IMR-90 (cell line): ENCODE measurements at regions not wholly inside any gene's neighbourhood (a gene's known extent, or its start where the extent isn't known, plus 50 kb on each side); places are given as distances from the start of the nearest gene placed in this dataset.

ENCODE experiments used
- ATAC-seq: fragments of 200-7000 bp; cut with Tn5 transposase; 2 replicates; pipeline ENCODE4 v1.9.1; 2020; ENCODE audit warnings: low read depth, mild to moderate bottlenecking, moderate library complexity
- BruUV-seq: library from RNA; stranded (reverse); fragments of 400-500 nt; replicated peaks from 2 replicates; lab custom pipeline; 2021; lab: Mats Ljungman, UMichigan
- CTCF ChIA-PET: fragments of 300-600 bp; formaldehyde crosslinking; extraction: SDS; loops from one replicate; lab custom pipeline; 2021; ENCODE audit warnings: antibody characterized with exemption; lab: Yijun Ruan, JAX
- POLR2A ChIA-PET: fragments of 300-600 bp; sonication (Branson Sonifier 250); formaldehyde crosslinking; loops from one replicate; lab custom pipeline; 2022; ENCODE audit warnings: antibody characterized with exemption; ENCODE audit not compliant: unreplicated experiment; lab: Charles Lee
- DNase-seq: peaks from one replicate; pipeline ENCODE4 v3.0.0; 2013
- H2AFZ ChIP-seq: replicated peaks from 2 replicates; pipeline ENCODE3; 2013; ENCODE audit warnings: low read length, mild to moderate bottlenecking; ENCODE audit not compliant: poor library complexity
- H2AK5ac ChIP-seq: 2 replicates; pipeline ENCODE4 v1.6.1; 2013; ENCODE audit warnings: low read depth, low read length, inconsistent platforms
- H2AK9ac ChIP-seq: replicated peaks from 2 replicates; pipeline ENCODE3; 2013; ENCODE audit warnings: mild to moderate bottlenecking, low read depth, low read length, moderate library complexity; ENCODE audit not compliant: poor library complexity
- H2BK120ac ChIP-seq: 2 replicates; pipeline ENCODE4 v1.6.1; 2013; ENCODE audit warnings: low read depth, low read length, inconsistent platforms
- H2BK15ac ChIP-seq: 3 replicates; pipeline ENCODE4 v1.6.1; 2013; ENCODE audit warnings: low read depth, low read length, inconsistent platforms
- H2BK20ac ChIP-seq: 2 replicates; pipeline ENCODE4 v1.6.1; 2013; ENCODE audit warnings: low read depth, mild to moderate bottlenecking, inconsistent platforms, low read length, moderate library complexity
- H2BK5ac ChIP-seq: 2 replicates; pipeline ENCODE4 v1.6.1; 2013; ENCODE audit warnings: mild to moderate bottlenecking, low read depth, low read length, inconsistent platforms; ENCODE audit not compliant: poor library complexity, severe bottlenecking
- H3K14ac ChIP-seq: replicated peaks from 2 replicates; pipeline ENCODE4 v1.6.1; 2013; ENCODE audit warnings: low read depth, low read length, inconsistent platforms
- H3K18ac ChIP-seq: 2 replicates; pipeline ENCODE4 v1.6.1; 2013; ENCODE audit warnings: low read depth, low read length, control low read depth
- H3K23ac ChIP-seq: 2 replicates; pipeline ENCODE4 v1.6.1; 2013; ENCODE audit warnings: low read depth, low read length, inconsistent platforms
- H3K27ac ChIP-seq: 2 replicates; pipeline ENCODE4 v1.5.1; 2013; ENCODE audit warnings: mild to moderate bottlenecking, control low read depth, low read length; ENCODE audit not compliant: insufficient read depth
- H3K27me3 ChIP-seq: 2 replicates; pipeline ENCODE4 v1.6.1; 2013; ENCODE audit warnings: low read length; ENCODE audit not compliant: control insufficient read depth, insufficient read depth
- H3K36me3 ChIP-seq: 2 replicates; pipeline ENCODE4 v1.6.1; 2013; ENCODE audit warnings: low read length, mixed read lengths; ENCODE audit not compliant: control insufficient read depth, insufficient read depth
- H3K4ac ChIP-seq: 2 replicates; pipeline ENCODE4 v1.6.1; 2013; ENCODE audit warnings: low read depth, low read length, inconsistent platforms
- H3K4me1 ChIP-seq: 2 replicates; pipeline ENCODE4 v1.6.1; 2013; ENCODE audit warnings: low read length, mixed read lengths; ENCODE audit not compliant: control insufficient read depth, insufficient read depth
- H3K4me2 ChIP-seq: 2 replicates; pipeline ENCODE4 v1.6.1; 2013; ENCODE audit warnings: low read depth, mild to moderate bottlenecking, control low read depth, low read length, moderate library complexity
- H3K4me3 ChIP-seq: 2 replicates; pipeline ENCODE4 v1.5.1; 2013; ENCODE audit warnings: low read depth, mild to moderate bottlenecking, control low read depth, low read length, moderate library complexity; ENCODE audit not compliant: insufficient read depth
- H3K56ac ChIP-seq: 2 replicates; pipeline ENCODE4 v1.6.1; 2013; ENCODE audit warnings: low read length, inconsistent platforms; ENCODE audit not compliant: insufficient read depth; ENCODE audit errors: extremely low read depth
- H3K79me1 ChIP-seq, 2 experiments: 2 replicates each; pipeline ENCODE4 v1.6.1; 2013; ENCODE audit warnings: low read length in 2 of 2, inconsistent platforms in 1 of 2, low read depth in 1 of 2
- H3K9ac ChIP-seq: 2 replicates; pipeline ENCODE4 v1.6.1; 2013; ENCODE audit warnings: low read depth, low read length, control low read depth
- H3K9me1 ChIP-seq: 2 replicates; pipeline ENCODE4 v1.6.1; 2013; ENCODE audit warnings: low read length, inconsistent platforms; ENCODE audit not compliant: insufficient read depth
- H3K9me3 ChIP-seq: 2 replicates; pipeline ENCODE4 v1.6.1; 2013; ENCODE audit warnings: low read length; ENCODE audit not compliant: control insufficient read depth, insufficient read depth
- H4K20me1 ChIP-seq: 2 replicates; pipeline ENCODE4 v1.6.1; 2013; ENCODE audit warnings: low read length, inconsistent platforms; ENCODE audit not compliant: insufficient read depth
- H4K5ac ChIP-seq: 2 replicates; pipeline ENCODE4 v1.6.1; 2013; ENCODE audit warnings: mild to moderate bottlenecking, low read depth, low read length, control low read depth
- H4K8ac ChIP-seq, 2 experiments: 2 replicates each; pipeline ENCODE4 v1.6.1; 2013; ENCODE audit warnings: low read depth in 2 of 2, low read length in 2 of 2, control low read depth in 1 of 2, inconsistent platforms in 1 of 2
- H4K91ac ChIP-seq: 2 replicates; pipeline ENCODE4 v1.6.1; 2013; ENCODE audit warnings: low read depth, low read length, inconsistent platforms; ENCODE audit not compliant: insufficient read depth
- BHLHE40 ChIP-seq: fragments of 150-350 bp; IDR thresholded peaks from 2 replicates; pipeline ENCODE4 v1.6.1; 2016; ENCODE audit warnings: mild to moderate bottlenecking, low read depth, low read length
- CEBPB ChIP-seq: IDR thresholded peaks from 2 replicates; pipeline ENCODE4 v1.6.1; 2012; ENCODE audit warnings: low read depth, low read length, improper control_type of control experiment
- CHD1 ChIP-seq: IDR thresholded peaks from 2 replicates; pipeline ENCODE4 v1.6.1; 2012; ENCODE audit warnings: low read depth, low read length, improper control_type of control experiment
- FOS ChIP-seq: fragments of 150-350 bp; IDR thresholded peaks from 2 replicates; pipeline ENCODE4 v1.6.1; 2016; ENCODE audit warnings: low read depth, low read length
- MAFK ChIP-seq: IDR thresholded peaks from 2 replicates; pipeline ENCODE4 v1.6.1; 2012; ENCODE audit warnings: low read depth, low read length, improper control_type of control experiment
- MAZ ChIP-seq: IDR thresholded peaks from 2 replicates; pipeline ENCODE4 v1.6.1; 2012; ENCODE audit warnings: low read depth, mild to moderate bottlenecking, low read length, improper control_type of control experiment, moderate library complexity, borderline replicate concordance
- MXI1 ChIP-seq: IDR thresholded peaks from 2 replicates; pipeline ENCODE4 v1.6.1; 2012; ENCODE audit warnings: low read depth, mild to moderate bottlenecking, low read length, moderate library complexity, borderline replicate concordance
- NFE2L2 ChIP-seq: fragments of 150-350 bp; IDR thresholded peaks from 2 replicates; pipeline ENCODE4 v1.6.1; 2016; ENCODE audit warnings: low read depth, mild to moderate bottlenecking, low read length
- POLR2A ChIP-seq: IDR thresholded peaks from 2 replicates; pipeline ENCODE4 v1.6.1; 2012; ENCODE audit warnings: mild to moderate bottlenecking, low read depth, low read length
- RAD21 ChIP-seq: IDR thresholded peaks from 2 replicates; pipeline ENCODE4 v1.6.1; 2012; ENCODE audit warnings: low read length, improper control_type of control experiment
- RCOR1 ChIP-seq: IDR thresholded peaks from 2 replicates; pipeline ENCODE4 v1.6.1; 2012; ENCODE audit warnings: mild to moderate bottlenecking, low read length, improper control_type of control experiment; ENCODE audit not compliant: insufficient replicate concordance
- RFX5 ChIP-seq: IDR thresholded peaks from 2 replicates; pipeline ENCODE4 v1.8.0; 2012; ENCODE audit warnings: low read depth, mild to moderate bottlenecking, low read length, moderate library complexity
- SMC3 ChIP-seq: fragments of 150-350 bp; IDR thresholded peaks from 2 replicates; pipeline ENCODE4 v1.6.1; 2016; ENCODE audit warnings: low read depth, mild to moderate bottlenecking, antibody characterized with exemption, low read length, moderate library complexity
- WGBS, 2 experiments: methylation state at CpG; one replicate each; pipeline versions ENCODE4 v1.1.5 to v1.1.7; 2013; ENCODE audit warnings: missing lambda C conversion rate in 2 of 2; ENCODE audit not compliant: insufficient read length in 1 of 2; ENCODE audit errors: extremely low coverage in 2 of 2; 5-methylcytosine and 5-hydroxymethylcytosine counted together
- dilution Hi-C: fragments of 300-500 bp; cut with HindIII; formaldehyde crosslinking; loops from one replicate; pipeline ENCODE4 v1.14.3; 2018; ENCODE audit warnings: low sequenced_read_pairs; ENCODE audit not compliant: unreplicated experiment
- in situ Hi-C: fragments of 300-500 bp; cut with MboI; formaldehyde crosslinking; loops from 3 replicates; pipeline ENCODE4 v1.14.3; 2019; ENCODE audit warnings: low sequenced_read_pairs, inconsistent platforms, mixed read lengths
- intact Hi-C: fragments of 100-400 bp; cut with micrococcal nuclease; formaldehyde crosslinking; loops from 2 replicates; pipeline ENCODE4 v1.10.0; 2022
- TF ChIP-seq, protein P1 (sequence below): conservative IDR thresholded peaks from 2 replicates; pipeline ENCODE4 v1.5.1; 2012; ENCODE audit warnings: mild to moderate bottlenecking, low read depth, low read length, improper control_type of control experiment
- TF ChIP-seq, protein P2 (sequence below): fragments of 150-350 bp; IDR thresholded peaks from 2 replicates; pipeline ENCODE4 v1.6.1; 2017; ENCODE audit warnings: mild to moderate bottlenecking, antibody characterized with exemption, low read length, low read depth
- TF ChIP-seq, protein P3 (sequence below): fragments of 150-350 bp; IDR thresholded peaks from 2 replicates; pipeline ENCODE4 v1.6.1; 2016; ENCODE audit warnings: low read depth, mild to moderate bottlenecking, low read length, moderate library complexity, borderline replicate concordance

DNA sequence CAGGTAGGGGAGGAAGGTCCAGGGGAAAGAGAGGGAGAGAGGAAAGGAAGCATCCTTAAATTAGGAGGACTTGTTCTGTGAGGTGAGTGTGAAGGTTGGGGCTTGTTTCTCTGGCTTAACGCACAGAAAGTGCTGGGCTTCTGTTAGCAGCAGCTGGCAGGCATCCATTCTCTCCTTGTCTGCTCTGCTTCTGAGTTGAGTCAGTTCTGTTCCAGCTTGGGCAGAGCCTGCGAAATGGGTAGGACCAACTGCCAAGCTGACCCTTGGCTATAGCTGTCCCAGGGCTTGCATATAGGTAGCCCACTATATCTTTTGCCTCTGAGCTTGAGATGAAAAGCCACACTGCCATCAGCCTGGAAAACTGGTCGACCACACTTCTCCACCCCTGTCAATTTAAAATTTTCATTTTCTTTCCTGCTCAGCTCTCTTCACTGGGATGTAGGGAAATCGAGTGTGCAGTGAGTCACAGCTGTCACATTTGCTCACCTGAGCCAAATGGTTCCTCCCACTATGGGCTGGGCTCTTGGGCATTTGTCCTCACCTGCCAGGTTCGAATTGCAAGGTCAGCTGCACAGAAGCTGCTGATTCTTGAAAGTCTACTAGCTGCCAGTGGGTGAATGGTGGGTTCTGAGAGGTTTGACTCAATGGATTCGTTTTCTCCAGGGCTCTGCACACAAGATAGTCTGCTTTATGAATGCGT lies 256.4 kb upstream of the PWP1 start:
- Histone ChIP-seq H4K20me1 (no peaks in the 10 kb centered on the region), H2AFZ (peak overlapping the region; percentile 33), H2BK120ac (no peak overlapping the region), H3K4me2 (no peak overlapping the region), H3K9ac (no peak overlapping the region), H2BK15ac (no peak overlapping the region), H3K4me3 (no peak overlapping the region), H3K14ac (no peak overlapping the region), H3K4me1 (no peaks in the 10 kb centered on the region), H3K23ac (no peak overlapping the region), H3K27ac (no peak overlapping the region), H4K8ac (no peak overlapping the region), H3K9me3 (no peaks in the 10 kb centered on the region), H2BK20ac (no peak overlapping the region), H2AK5ac (no peak overlapping the region), H4K5ac (no peak overlapping the region), H3K4ac (no peak overlapping the region), H4K91ac (no peak overlapping the region), H2BK5ac (no peak overlapping the region), H2AK9ac (no peak overlapping the region), H3K18ac (no peak overlapping the region), H3K56ac (no peak overlapping the region), H3K27me3 (no peaks in the 10 kb centered on the region), H3K9me1 (no peaks in the 10 kb centered on the region), H3K79me1 (no peaks in the 10 kb centered on the region), H3K36me3 (no peaks in the 10 kb centered on the region)
- in situ Hi-C loops (no loop called here), intact Hi-C loops (no loop called here), dilution Hi-C loops (no loop called here)
- no TSS peak for BruUV-seq
- TF ChIP-seq RFX5 (no peak), NFE2L2 (no peak), RAD21 (no peak), POLR2A (no peak), CHD1 (no peak), FOS (no peak), SMC3 (no peak), BHLHE40 (no peak), CEBPB (no peak), MXI1 (no peak), MAZ (no peak), RCOR1 (no peak), MAFK (no peak)
- TF ChIP-seq, protein P1, sequence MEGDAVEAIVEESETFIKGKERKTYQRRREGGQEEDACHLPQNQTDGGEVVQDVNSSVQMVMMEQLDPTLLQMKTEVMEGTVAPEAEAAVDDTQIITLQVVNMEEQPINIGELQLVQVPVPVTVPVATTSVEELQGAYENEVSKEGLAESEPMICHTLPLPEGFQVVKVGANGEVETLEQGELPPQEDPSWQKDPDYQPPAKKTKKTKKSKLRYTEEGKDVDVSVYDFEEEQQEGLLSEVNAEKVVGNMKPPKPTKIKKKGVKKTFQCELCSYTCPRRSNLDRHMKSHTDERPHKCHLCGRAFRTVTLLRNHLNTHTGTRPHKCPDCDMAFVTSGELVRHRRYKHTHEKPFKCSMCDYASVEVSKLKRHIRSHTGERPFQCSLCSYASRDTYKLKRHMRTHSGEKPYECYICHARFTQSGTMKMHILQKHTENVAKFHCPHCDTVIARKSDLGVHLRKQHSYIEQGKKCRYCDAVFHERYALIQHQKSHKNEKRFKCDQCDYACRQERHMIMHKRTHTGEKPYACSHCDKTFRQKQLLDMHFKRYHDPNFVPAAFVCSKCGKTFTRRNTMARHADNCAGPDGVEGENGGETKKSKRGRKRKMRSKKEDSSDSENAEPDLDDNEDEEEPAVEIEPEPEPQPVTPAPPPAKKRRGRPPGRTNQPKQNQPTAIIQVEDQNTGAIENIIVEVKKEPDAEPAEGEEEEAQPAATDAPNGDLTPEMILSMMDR, result no peak
- TF ChIP-seq, protein P2, sequence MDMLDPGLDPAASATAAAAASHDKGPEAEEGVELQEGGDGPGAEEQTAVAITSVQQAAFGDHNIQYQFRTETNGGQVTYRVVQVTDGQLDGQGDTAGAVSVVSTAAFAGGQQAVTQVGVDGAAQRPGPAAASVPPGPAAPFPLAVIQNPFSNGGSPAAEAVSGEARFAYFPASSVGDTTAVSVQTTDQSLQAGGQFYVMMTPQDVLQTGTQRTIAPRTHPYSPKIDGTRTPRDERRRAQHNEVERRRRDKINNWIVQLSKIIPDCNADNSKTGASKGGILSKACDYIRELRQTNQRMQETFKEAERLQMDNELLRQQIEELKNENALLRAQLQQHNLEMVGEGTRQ, result no peak
- TF ChIP-seq, protein P3, sequence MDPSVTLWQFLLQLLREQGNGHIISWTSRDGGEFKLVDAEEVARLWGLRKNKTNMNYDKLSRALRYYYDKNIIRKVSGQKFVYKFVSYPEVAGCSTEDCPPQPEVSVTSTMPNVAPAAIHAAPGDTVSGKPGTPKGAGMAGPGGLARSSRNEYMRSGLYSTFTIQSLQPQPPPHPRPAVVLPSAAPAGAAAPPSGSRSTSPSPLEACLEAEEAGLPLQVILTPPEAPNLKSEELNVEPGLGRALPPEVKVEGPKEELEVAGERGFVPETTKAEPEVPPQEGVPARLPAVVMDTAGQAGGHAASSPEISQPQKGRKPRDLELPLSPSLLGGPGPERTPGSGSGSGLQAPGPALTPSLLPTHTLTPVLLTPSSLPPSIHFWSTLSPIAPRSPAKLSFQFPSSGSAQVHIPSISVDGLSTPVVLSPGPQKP, result no peak
- ChIA-PET CTCF (interaction anchor here (0.5 to 0.8 kb wide), 2 partner anchors 14 to 64 kb away, joined by 3 to 5 read pairs; no protein-coding TSS in a partner anchor), POLR2A (no interaction called here)
- ATAC-seq (no peak), DNase-seq (no peak)
- no CpG with 5 or more reads among the region's 7 CpGs for WGBS, 2 experiments
